Hepatocyte (in vitro differentiated cells): ENCODE measurements at regions not wholly inside any gene's neighbourhood (a gene's known extent, or its start where the extent isn't known, plus 50 kb on each side); places are given as distances from the start of the nearest gene placed in this dataset.

Experiments used
- DNase-seq: peaks from one replicate; pipeline ENCODE4 v3.0.0-alpha.2; 2016; ENCODE audit warnings: low spot score
- H2AFZ ChIP-seq: fragments of 200-600 bp; sonication (generic); 2 replicates; pipeline ENCODE4 v1.6.0; 2016; ENCODE audit warnings: antibody characterized with exemption, mild to moderate bottlenecking
- H3K27ac ChIP-seq: fragments of 200-600 bp; sonication (generic); 2 replicates; pipeline ENCODE4 v1.5.1; 2016; ENCODE audit warnings: mild to moderate bottlenecking
- H3K27me3 ChIP-seq: fragments of 200-600 bp; sonication (generic); 2 replicates; pipeline ENCODE4 v1.6.1; 2016
- H3K36me3 ChIP-seq: fragments of 200-600 bp; sonication (generic); replicated peaks from 2 replicates; pipeline ENCODE4 v1.5.1; 2016; ENCODE audit warnings: low read depth; ENCODE audit not compliant: insufficient read depth
- H3K4me1 ChIP-seq: fragments of 200-600 bp; sonication (generic); 2 replicates; pipeline ENCODE4 v1.5.1; 2016; ENCODE audit warnings: mild to moderate bottlenecking, moderate library complexity; ENCODE audit not compliant: insufficient read depth
- H3K4me2 ChIP-seq: fragments of 200-600 bp; sonication (generic); 2 replicates; pipeline ENCODE4 v1.6.0; 2016
- H3K4me3 ChIP-seq: fragments of 200-600 bp; sonication (generic); 2 replicates; pipeline ENCODE4 v1.5.1; 2016; ENCODE audit warnings: mild to moderate bottlenecking
- H3K79me2 ChIP-seq: fragments of 200-600 bp; sonication (generic); 2 replicates; pipeline ENCODE4 v1.6.0; 2017; ENCODE audit warnings: mild to moderate bottlenecking
- H3K9me2 ChIP-seq: fragments of 200-600 bp; sonication (generic); replicated peaks from 2 replicates; pipeline ENCODE4 v1.6.0; 2017; ENCODE audit warnings: mild to moderate bottlenecking; ENCODE audit not compliant: insufficient read depth
- H3K9me3 ChIP-seq: fragments of 200-600 bp; sonication (generic); 2 replicates; pipeline ENCODE4 v1.5.1; 2016; ENCODE audit warnings: low read depth, mild to moderate bottlenecking
- H4K20me1 ChIP-seq: fragments of 200-600 bp; sonication (generic); 2 replicates; pipeline ENCODE4 v1.6.0; 2016; ENCODE audit warnings: mild to moderate bottlenecking; ENCODE audit not compliant: insufficient read depth, poor library complexity, severe bottlenecking
- EZH2 ChIP-seq: fragments of 200-600 bp; sonication (generic); IDR thresholded peaks from 2 replicates; pipeline ENCODE4 v1.6.1; 2016; ENCODE audit warnings: antibody characterized with exemption, mild to moderate bottlenecking, borderline replicate concordance
- EZH2phosphoT487 ChIP-seq: fragments of 200-600 bp; sonication (generic); IDR thresholded peaks from one replicate; pipeline ENCODE4 v1.6.1; 2018; ENCODE audit warnings: antibody characterized with exemption, mild to moderate bottlenecking, low read depth, moderate library complexity; ENCODE audit not compliant: unreplicated experiment, severe bottlenecking
- WGBS: methylation state at CpG from one replicate; pipeline ENCODE4 v1.1.6; 2016; ENCODE audit warnings: low lambda C conversion rate; ENCODE audit errors: missing lambda C conversion rate; 5-methylcytosine and 5-hydroxymethylcytosine counted together
- TF ChIP-seq, protein P1 (sequence below): fragments of 200-600 bp; sonication (generic); IDR thresholded peaks from 2 replicates; pipeline ENCODE4 v1.5.1; 2016; ENCODE audit warnings: antibody characterized with exemption, mild to moderate bottlenecking; ENCODE audit not compliant: poor library complexity

DNA sequence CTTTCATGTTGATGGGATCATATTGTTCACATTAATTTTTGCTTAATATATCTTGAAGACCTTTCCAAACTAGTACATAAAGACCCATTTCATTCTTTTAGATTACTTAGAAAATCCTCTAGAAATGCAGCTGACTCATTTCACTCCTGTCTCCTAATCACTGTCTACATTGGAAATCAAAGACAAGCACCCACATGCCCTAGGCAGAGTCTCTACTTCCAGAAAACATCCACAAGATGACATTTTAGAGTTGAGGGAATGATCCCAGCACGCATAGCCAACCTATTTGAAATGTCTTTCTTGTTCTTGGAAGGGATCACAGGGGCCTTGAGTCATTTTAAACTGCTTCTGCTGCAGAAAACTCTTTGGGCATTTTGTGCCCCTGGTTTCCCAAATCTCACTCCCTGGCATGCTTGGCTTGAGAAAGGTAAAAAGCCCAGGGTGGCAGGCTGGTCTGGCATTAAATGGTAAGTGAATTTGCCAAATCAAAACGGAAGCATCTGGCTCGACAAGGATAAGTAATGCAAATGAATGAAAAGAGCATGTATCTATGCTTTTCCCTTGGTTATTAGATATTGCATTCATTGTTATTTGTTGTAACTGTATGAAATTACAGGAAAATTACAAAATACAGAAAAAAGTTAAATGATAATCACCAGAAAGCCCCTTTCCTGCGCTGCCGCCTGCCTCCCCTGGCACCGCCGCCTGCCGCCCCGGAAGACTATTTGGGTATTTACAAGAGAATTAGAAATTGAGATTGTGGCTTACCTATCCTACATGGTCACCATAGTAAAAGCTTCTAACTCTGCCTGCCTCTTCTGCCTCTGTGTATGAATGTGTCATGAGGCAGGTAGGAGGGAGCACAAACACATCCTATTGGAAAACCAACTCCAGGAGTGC lies 225.3 kb downstream of the PTEN start:
- Histone ChIP-seq H3K4me1 (no peaks in the 10 kb centered on the region), H3K4me3 (no peak overlapping the region), H3K4me2 (no peak overlapping the region), H3K27ac (no peak overlapping the region), H2AFZ (no peak overlapping the region), H3K27me3 (no peaks in the 10 kb centered on the region), H3K9me2 (no peaks in the 10 kb centered on the region), H3K36me3 (no peaks in the 10 kb centered on the region), H3K79me2 (no peaks in the 10 kb centered on the region), H3K9me3 (no peaks in the 10 kb centered on the region), H4K20me1 (no peaks in the 10 kb centered on the region)
- DNase-seq: no peak
- WGBS: 94% methylated on average over 9 of the region's 9 CpGs
- TF ChIP-seq EZH2phosphoT487 (no peak), EZH2 (no peak)
- TF ChIP-seq, protein P1, sequence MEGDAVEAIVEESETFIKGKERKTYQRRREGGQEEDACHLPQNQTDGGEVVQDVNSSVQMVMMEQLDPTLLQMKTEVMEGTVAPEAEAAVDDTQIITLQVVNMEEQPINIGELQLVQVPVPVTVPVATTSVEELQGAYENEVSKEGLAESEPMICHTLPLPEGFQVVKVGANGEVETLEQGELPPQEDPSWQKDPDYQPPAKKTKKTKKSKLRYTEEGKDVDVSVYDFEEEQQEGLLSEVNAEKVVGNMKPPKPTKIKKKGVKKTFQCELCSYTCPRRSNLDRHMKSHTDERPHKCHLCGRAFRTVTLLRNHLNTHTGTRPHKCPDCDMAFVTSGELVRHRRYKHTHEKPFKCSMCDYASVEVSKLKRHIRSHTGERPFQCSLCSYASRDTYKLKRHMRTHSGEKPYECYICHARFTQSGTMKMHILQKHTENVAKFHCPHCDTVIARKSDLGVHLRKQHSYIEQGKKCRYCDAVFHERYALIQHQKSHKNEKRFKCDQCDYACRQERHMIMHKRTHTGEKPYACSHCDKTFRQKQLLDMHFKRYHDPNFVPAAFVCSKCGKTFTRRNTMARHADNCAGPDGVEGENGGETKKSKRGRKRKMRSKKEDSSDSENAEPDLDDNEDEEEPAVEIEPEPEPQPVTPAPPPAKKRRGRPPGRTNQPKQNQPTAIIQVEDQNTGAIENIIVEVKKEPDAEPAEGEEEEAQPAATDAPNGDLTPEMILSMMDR: no peak

DNA sequence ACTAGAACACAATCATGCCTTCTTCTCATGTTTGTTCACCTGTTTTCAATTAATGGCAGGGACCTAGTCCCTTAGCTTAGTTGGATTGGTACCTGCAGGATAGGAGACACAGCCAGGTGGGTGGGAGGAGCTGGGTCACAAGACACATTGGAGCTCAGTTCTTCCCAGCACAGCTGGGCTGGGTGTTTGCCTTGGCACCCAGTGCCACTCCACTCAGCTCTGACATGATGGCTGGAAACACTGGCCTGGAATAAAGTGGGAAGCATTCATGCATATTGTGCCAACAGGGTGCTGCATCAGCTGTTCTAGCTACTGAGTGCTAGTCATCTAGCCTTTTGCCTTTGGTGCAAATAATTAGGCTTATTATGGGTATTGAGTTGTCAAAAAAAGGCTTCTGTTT lies 226.1 kb downstream of the PTEN start:
- no peaks in the 10 kb centered on the region for H3K9me3 ChIP-seq
- H3K27me3 ChIP-seq: no peaks in the 10 kb centered on the region
- H3K4me2 ChIP-seq: no peak overlapping the region
- H3K9me2 ChIP-seq: no peaks in the 10 kb centered on the region
- no peak overlapping the region for H3K4me3 ChIP-seq
- H3K36me3 ChIP-seq: no peaks in the 10 kb centered on the region
- no peak for DNase-seq
- H2AFZ ChIP-seq: no peak overlapping the region
- H3K27ac ChIP-seq: no peak overlapping the region
- no peaks in the 10 kb centered on the region for H3K79me2 ChIP-seq
- H3K4me1 ChIP-seq: no peaks in the 10 kb centered on the region
- TF ChIP-seq, protein P1: no peak
- no peak for TF ChIP-seq EZH2
- TF ChIP-seq EZH2phosphoT487: no peak
- H4K20me1 ChIP-seq: no peaks in the 10 kb centered on the region

DNA sequence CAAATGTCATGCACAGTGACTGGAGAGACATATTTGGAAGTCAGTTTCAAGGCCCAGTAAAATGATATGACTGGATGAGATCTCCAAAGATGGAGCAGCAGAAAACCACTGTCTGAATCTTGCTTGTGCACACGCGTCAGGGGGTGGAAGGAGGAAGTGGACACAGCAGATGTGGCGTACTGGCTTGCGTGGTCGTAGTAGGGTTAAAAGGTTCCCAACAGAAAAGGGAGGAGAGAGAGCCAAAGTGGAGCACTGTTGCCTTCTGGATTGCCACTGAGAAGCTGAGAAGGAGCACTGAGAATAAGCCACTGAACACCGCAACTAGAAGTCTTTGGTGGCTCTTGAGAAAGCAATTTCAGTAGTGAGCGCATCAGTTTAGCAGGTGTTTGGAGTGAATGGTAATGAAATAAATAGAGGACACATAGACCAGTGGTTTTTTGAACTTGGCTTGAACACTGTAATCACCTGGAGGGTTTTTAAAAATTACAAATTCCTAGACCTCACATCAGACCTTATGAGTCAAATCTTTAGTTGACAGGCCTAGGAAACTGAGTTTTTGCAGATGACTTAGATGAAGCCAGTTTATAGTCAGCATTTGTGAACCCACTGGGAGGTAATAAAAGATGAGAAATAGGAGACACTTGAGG lies 227.3 kb downstream of the PTEN start:
- H3K9me3 ChIP-seq: no peaks in the 10 kb centered on the region
- H3K4me2 ChIP-seq: no peak overlapping the region
- no peaks in the 10 kb centered on the region for H3K27me3 ChIP-seq
- TF ChIP-seq, protein P1: no peak
- TF ChIP-seq EZH2phosphoT487: no peak
- no peak for TF ChIP-seq EZH2
- no peaks in the 10 kb centered on the region for H3K9me2 ChIP-seq
- no peak overlapping the region for H2AFZ ChIP-seq
- 99% methylated on average over 7 of the region's 7 CpGs for WGBS
- no peaks in the 10 kb centered on the region for H3K79me2 ChIP-seq
- H3K4me3 ChIP-seq: no peak overlapping the region
- no peaks in the 10 kb centered on the region for H3K36me3 ChIP-seq
- no peak for DNase-seq
- no peaks in the 10 kb centered on the region for H4K20me1 ChIP-seq
- H3K4me1 ChIP-seq: peaks cover 8% of the 10 kb centered on the region
- no peak overlapping the region for H3K27ac ChIP-seq
